ENCODE measurements at regions not wholly inside any gene's neighbourhood (a gene's known extent, or its start where the extent isn't known, plus 50 kb on each side); places are given as distances from the start of the nearest gene placed in this dataset.
A peak's percentile ranks its signal among the peaks of the same experiment; 100 is the strongest.
"Not testable (repeated sequence)": the region's sequence is repeated elsewhere in the genome, so short reads cannot be mapped to it uniquely, and the experiment has no call there.

GRCh38 chr1:195738966-195739650 is 869.1 kb downstream of the KCNT2 start:
- DNase-seq = no peak

- DNase-seq = no peak
Observed at GRCh38 chr1:195735140-195735539, 873.1 kb downstream of the KCNT2 start.

- no peak for DNase-seq
Observed at GRCh38 chr1:195733826-195734225, 874.4 kb downstream of the KCNT2 start.

- DNase-seq = no peak
Observed at GRCh38 chr1:195733408-195733807, 874.8 kb downstream of the KCNT2 start.

- DNase-seq = no peak
Observed at GRCh38 chr1:195731385-195731784, 876.9 kb downstream of the KCNT2 start.

- no peak for DNase-seq
Observed at GRCh38 chr1:195723796-195724194, 884.4 kb downstream of the KCNT2 start.

GRCh38 chr1:195722852-195723795 is 885.1 kb downstream of the KCNT2 start:
- not testable (repeated sequence) for DNase-seq

GRCh38 chr1:195722146-195722545 is 886.1 kb downstream of the KCNT2 start:
- not testable (repeated sequence) for DNase-seq

- no peak for DNase-seq
Observed at GRCh38 chr1:195721210-195721971, 886.8 kb downstream of the KCNT2 start.

GRCh38 chr1:195717651-195718050 is 890.6 kb downstream of the KCNT2 start:
- DNase-seq = peak; percentile 36

GRCh38 chr1:195715652-195716051 is 892.6 kb downstream of the KCNT2 start:
- DNase-seq = no peak

- DNase-seq = no peak
Observed at GRCh38 chr1:195714248-195714647, 894.0 kb downstream of the KCNT2 start.

GRCh38 chr1:195709821-195710220 is 898.4 kb downstream of the KCNT2 start:
- DNase-seq = no peak

GRCh38 chr1:195704028-195704427 is 904.2 kb downstream of the KCNT2 start:
- no peak for DNase-seq

- DNase-seq = no peak
Observed at GRCh38 chr1:195701149-195701548, 907.1 kb downstream of the KCNT2 start.

- no peak for DNase-seq
Observed at GRCh38 chr1:195697130-195697529, 911.1 kb downstream of the KCNT2 start.

- no peak for DNase-seq
Observed at GRCh38 chr1:195686764-195687163, 921.5 kb downstream of the KCNT2 start.

GRCh38 chr1:195664628-195665027 is 943.6 kb downstream of the KCNT2 start:
- DNase-seq = no peak

- no peak for DNase-seq
Observed at GRCh38 chr1:195663549-195664280, 944.5 kb downstream of the KCNT2 start.

- no peak for DNase-seq
Observed at GRCh38 chr1:195656780-195657179, 951.5 kb downstream of the KCNT2 start.

GRCh38 chr1:195648875-195649274 is 959.4 kb downstream of the KCNT2 start:
- not testable (repeated sequence) for DNase-seq

GRCh38 chr1:195637539-195637938 is 970.7 kb downstream of the KCNT2 start:
- no peak for DNase-seq

GRCh38 chr1:195618287-195618686 is 990.0 kb downstream of the KCNT2 start:
- no peak for DNase-seq

Measured in NCI-H446 treated with DMSO at 0.1 percent for 48 hours (cell line).